ENCODE measurements at regions not wholly inside any gene's neighbourhood (a gene's known extent, or its start where the extent isn't known, plus 50 kb on each side); places are given as distances from the start of the nearest gene placed in this dataset.

DNA sequence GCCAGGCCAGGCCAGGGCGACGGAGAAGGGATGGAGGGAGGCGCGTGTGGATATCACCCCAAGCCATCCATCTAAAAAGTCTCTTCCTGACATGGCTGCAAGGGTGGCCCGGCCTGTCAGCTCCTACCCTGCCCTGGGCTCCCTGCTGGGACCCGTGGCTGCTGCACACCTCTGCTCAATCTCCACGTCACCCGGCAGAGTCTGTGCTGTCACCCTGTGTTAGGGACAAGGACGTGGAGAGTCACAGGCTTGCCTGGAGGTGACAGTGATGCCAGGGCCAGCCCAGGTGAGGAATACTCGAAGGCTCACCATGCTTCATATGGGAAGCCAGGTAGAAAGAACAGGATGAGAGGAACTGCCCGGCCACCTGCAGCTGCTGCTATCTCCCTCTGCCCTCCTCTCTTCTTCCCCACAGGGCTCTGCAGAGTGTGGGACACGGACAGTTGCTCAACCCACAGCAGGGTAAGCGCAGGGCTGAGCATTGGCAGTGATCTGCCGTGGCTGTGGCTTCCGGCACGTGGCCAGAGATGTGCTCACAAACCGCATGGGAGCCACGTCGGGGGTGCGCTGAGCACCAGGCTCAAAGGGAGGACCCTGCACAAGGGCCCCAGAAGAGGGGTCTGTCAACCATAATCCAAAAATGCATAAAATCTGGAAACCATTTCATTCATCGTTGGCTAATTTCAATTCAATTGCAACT is 214.3 kb downstream of the DLL1 start:
- Histone ChIP-seq H3K36me3 (ENCODE audit: control insufficient read depth, insufficient read depth, low read length) (no peaks in the 10 kb centered on the region), H3K9me3 (ENCODE audit: control insufficient read depth, insufficient read depth, low read length) (no peaks in the 10 kb centered on the region), H3K27me3 (ENCODE audit: control insufficient read depth, insufficient read depth, low read length) (no peaks in the 10 kb centered on the region), H3K4me1 (ENCODE audit: control insufficient read depth, insufficient read depth, low read length) (peaks cover 6% of the 10 kb centered on the region), H3K4me3 (ENCODE audit: low read length) (no peak overlapping the region), H3K27ac (ENCODE audit: low read length) (no peak overlapping the region)
- H3K36me3 Mint-ChIP-seq: no peaks in the 10 kb centered on the region
- WGBS (ENCODE audit: insufficient coverage): 88% methylated on average over 21 of the region's 21 CpGs
- DNase-seq (peak in 1 of 2 donors; percentile 7), ATAC-seq (no peak)
- H3K27ac Mint-ChIP-seq: no peak overlapping the region
- no peaks in the 10 kb centered on the region for H3K4me1 Mint-ChIP-seq
- H3K4me3 Mint-ChIP-seq: no peak overlapping the region
- H3K9me3 Mint-ChIP-seq: peaks cover 0 to 4% of the 10 kb centered on the region in 2 donors
- intact Hi-C loops (cut with micrococcal nuclease): no loop called here
- H3K27me3 Mint-ChIP-seq (ENCODE audit: low read depth in 2 of 2): peaks cover 30 to 35% of the 10 kb centered on the region in 2 donors
- TF ChIP-seq, protein P1, sequence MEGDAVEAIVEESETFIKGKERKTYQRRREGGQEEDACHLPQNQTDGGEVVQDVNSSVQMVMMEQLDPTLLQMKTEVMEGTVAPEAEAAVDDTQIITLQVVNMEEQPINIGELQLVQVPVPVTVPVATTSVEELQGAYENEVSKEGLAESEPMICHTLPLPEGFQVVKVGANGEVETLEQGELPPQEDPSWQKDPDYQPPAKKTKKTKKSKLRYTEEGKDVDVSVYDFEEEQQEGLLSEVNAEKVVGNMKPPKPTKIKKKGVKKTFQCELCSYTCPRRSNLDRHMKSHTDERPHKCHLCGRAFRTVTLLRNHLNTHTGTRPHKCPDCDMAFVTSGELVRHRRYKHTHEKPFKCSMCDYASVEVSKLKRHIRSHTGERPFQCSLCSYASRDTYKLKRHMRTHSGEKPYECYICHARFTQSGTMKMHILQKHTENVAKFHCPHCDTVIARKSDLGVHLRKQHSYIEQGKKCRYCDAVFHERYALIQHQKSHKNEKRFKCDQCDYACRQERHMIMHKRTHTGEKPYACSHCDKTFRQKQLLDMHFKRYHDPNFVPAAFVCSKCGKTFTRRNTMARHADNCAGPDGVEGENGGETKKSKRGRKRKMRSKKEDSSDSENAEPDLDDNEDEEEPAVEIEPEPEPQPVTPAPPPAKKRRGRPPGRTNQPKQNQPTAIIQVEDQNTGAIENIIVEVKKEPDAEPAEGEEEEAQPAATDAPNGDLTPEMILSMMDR (IDR thresholded peaks at IDR 0.05): no peak

DNA sequence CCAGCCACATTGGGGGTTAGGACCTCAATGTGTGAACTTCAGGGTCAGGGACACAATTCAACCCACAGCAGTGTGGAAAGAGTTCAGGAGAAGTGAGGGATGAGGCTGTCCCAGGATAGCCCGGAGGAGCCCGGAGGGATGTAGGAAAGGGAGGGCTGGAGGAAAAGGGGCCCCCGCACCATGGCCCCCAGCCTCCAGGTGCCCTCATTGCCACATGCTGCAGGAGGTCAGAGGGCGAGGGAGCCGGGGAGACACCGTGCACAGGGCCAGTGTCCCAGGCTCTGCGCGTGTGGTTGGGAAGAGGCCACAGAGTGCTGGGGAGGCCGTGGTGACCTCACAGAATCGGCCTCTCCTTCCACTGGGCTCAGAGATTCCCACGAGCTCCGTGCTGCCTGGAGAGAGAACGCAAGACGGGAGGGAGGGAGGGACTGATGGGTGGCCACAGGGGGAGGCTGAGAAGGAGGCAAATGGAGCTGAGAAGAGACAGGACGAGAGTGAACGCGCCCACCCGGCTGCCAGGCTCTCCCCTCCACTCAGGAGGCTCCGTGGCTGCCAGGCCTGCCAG is 215.1 kb downstream of the DLL1 start:
- TF ChIP-seq, protein P1 (IDR thresholded peaks at IDR 0.05): no peak
- 86% methylated on average over 19 of the region's 19 CpGs for WGBS (ENCODE audit: insufficient coverage)
- Mint-ChIP-seq H3K4me3 (no peak overlapping the region), H3K36me3 (no peaks in the 10 kb centered on the region), H3K27me3 (ENCODE audit: low read depth in 2 of 2) (peaks cover 30 to 36% of the 10 kb centered on the region in 2 donors), H3K9me3 (peaks cover 0 to 4% of the 10 kb centered on the region in 2 donors), H3K27ac (no peak overlapping the region), H3K4me1 (no peaks in the 10 kb centered on the region)
- DNase-seq (peak in 1 of 2 donors; percentile 13), ATAC-seq (peak in 1 of 3 donors; percentile 35)
- Histone ChIP-seq H3K9me3 (ENCODE audit: control insufficient read depth, insufficient read depth, low read length) (no peaks in the 10 kb centered on the region), H3K27me3 (ENCODE audit: control insufficient read depth, insufficient read depth, low read length) (no peaks in the 10 kb centered on the region), H3K27ac (ENCODE audit: low read length) (no peak overlapping the region), H3K4me3 (ENCODE audit: low read length) (no peak overlapping the region), H3K4me1 (ENCODE audit: control insufficient read depth, insufficient read depth, low read length) (no peaks in the 10 kb centered on the region), H3K36me3 (ENCODE audit: control insufficient read depth, insufficient read depth, low read length) (no peaks in the 10 kb centered on the region)
- intact Hi-C loops (cut with micrococcal nuclease): no loop called here

DNA sequence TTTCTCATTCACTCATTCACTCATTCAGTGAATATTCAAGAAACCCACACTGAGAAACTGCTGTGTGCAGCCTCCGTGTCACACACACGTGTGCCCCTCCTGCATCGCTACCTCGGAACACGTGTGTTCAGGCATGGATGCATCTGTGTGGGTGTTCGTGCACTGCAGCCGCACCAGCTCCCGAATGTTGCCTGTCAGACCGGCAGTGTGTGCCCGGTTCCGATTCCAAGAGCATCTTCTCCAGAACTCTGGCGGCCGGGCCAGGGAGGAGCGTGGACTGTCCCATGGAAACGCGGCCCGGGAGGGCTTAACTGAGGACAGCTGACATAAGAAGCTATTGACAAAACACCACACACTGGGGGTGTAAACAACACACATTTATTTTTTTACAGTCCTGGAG is 216.0 kb downstream of the DLL1 start:
- Mint-ChIP-seq H3K4me3 (no peak overlapping the region), H3K4me1 (peaks cover 0 to 7% of the 10 kb centered on the region in 2 donors), H3K27me3 (ENCODE audit: low read depth in 2 of 2) (peaks cover 25 to 31% of the 10 kb centered on the region in 2 donors), H3K36me3 (peaks cover 7% of the 10 kb centered on the region), H3K27ac (no peak overlapping the region), H3K9me3 (peaks cover 3 to 6% of the 10 kb centered on the region in 2 donors)
- H3K27me3 ChIP-seq (ENCODE audit: control insufficient read depth, insufficient read depth, low read length): no peaks in the 10 kb centered on the region
- H3K9me3 ChIP-seq (ENCODE audit: control insufficient read depth, insufficient read depth, low read length): no peaks in the 10 kb centered on the region
- intact Hi-C loops (cut with micrococcal nuclease): no loop called here
- H3K4me1 ChIP-seq (ENCODE audit: control insufficient read depth, insufficient read depth, low read length): no peaks in the 10 kb centered on the region
- no peak overlapping the region for H3K27ac ChIP-seq (ENCODE audit: low read length)
- H3K4me3 ChIP-seq (ENCODE audit: low read length): no peak overlapping the region
- TF ChIP-seq, protein P1 (IDR thresholded peaks at IDR 0.05): no peak
- 94% methylated on average over 17 of the region's 17 CpGs for WGBS (ENCODE audit: insufficient coverage)
- peak in 1 of 2 donors; percentile 1 for DNase-seq
- no peak for ATAC-seq
- H3K36me3 ChIP-seq (ENCODE audit: control insufficient read depth, insufficient read depth, low read length): no peaks in the 10 kb centered on the region

Data from natural killer cell (primary cell).